Tibial nerve (tissue), 3 donors: ENCODE measurements at regions not wholly inside any gene's neighbourhood (a gene's known extent, or its start where the extent isn't known, plus 50 kb on each side); places are given as distances from the start of the nearest gene placed in this dataset.

ENCODE experiments used
- POLR2A ChIP-seq, 2 donors: fragments of 450-650 bp; IDR thresholded peaks; one replicate each; pipeline ENCODE4 v1.6.1; 2017; ENCODE audit warnings: antibody characterized with exemption in 2 of 2, mild to moderate bottlenecking in 2 of 2, moderate library complexity in 2 of 2
- TF ChIP-seq, protein P1 (sequence below), 5 experiments: fragments of 200-600 bp in 3 of 5; fragments of 450-650 bp in 2 of 5; sonication (generic) in 3 of 5; IDR thresholded peaks; one replicate each; pipeline ENCODE4 v1.5.1; 2016 to 2019; ENCODE audit warnings: antibody characterized with exemption in 5 of 5, mild to moderate bottlenecking in 3 of 5, moderate library complexity in 2 of 5

DNA sequence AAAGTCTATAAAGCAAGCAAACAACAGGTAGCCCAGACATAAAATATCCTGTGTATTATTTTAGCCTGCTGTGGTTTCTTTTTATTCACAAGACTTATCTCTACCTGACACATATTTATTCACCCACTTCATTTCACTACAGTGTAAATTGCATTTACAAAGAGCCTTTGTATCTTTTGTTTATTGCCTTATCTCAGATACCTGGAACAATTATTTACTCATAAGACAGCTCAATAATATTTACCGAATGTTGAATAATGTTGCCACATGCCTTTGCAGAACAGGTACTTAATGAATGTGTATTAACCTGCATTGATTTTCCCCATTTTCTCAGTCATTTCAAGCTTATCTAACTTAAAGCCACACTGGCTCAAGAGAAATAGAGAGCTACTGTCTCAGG lies 603.6 kb downstream of the FBXO15 start:
- TF ChIP-seq, protein P1, sequence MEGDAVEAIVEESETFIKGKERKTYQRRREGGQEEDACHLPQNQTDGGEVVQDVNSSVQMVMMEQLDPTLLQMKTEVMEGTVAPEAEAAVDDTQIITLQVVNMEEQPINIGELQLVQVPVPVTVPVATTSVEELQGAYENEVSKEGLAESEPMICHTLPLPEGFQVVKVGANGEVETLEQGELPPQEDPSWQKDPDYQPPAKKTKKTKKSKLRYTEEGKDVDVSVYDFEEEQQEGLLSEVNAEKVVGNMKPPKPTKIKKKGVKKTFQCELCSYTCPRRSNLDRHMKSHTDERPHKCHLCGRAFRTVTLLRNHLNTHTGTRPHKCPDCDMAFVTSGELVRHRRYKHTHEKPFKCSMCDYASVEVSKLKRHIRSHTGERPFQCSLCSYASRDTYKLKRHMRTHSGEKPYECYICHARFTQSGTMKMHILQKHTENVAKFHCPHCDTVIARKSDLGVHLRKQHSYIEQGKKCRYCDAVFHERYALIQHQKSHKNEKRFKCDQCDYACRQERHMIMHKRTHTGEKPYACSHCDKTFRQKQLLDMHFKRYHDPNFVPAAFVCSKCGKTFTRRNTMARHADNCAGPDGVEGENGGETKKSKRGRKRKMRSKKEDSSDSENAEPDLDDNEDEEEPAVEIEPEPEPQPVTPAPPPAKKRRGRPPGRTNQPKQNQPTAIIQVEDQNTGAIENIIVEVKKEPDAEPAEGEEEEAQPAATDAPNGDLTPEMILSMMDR (IDR thresholded peaks at IDR 0.05): no peak
- no peak for TF ChIP-seq POLR2A (IDR thresholded peaks at IDR 0.05)
